CD14-positive monocyte (primary cell): ENCODE measurements at regions not wholly inside any gene's neighbourhood (a gene's known extent, or its start where the extent isn't known, plus 50 kb on each side); places are given as distances from the start of the nearest gene placed in this dataset.

Source experiments
- DNase-seq, 3 donors: peaks; one replicate each; pipeline ENCODE4 v3.0.0-alpha.2; 2011 to 2022
- H2AFZ ChIP-seq: 2 replicates; pipeline ENCODE4 v1.6.0; 2012; ENCODE audit warnings: mild to moderate bottlenecking, low read depth, low read length, inconsistent platforms; ENCODE audit not compliant: insufficient read depth, poor library complexity, severe bottlenecking
- H3K27ac ChIP-seq, 2 donors: 1 replicate in 1 of 2; 2 replicates in 1 of 2; pipeline ENCODE4 v1.5.1; 2012 to 2013; ENCODE audit warnings: low read length in 2 of 2, control low read depth in 1 of 2, inconsistent platforms in 1 of 2, low read depth in 1 of 2, mild to moderate bottlenecking in 1 of 2
- H3K27me3 ChIP-seq, 2 donors: one replicate each; pipeline versions ENCODE4 v1.6.0 to v1.6.1; 2011 to 2013; ENCODE audit warnings: low read length in 2 of 2; ENCODE audit not compliant: control insufficient read depth in 2 of 2, insufficient read depth in 2 of 2
- H3K36me3 ChIP-seq, 2 donors: replicated peaks in 1 of 2; 1 replicate in 1 of 2; 2 replicates in 1 of 2; pipeline versions ENCODE4 v1.5.1 to v1.6.1; 2012 to 2013; ENCODE audit warnings: low read length in 2 of 2, control low read depth in 1 of 2, inconsistent platforms in 1 of 2, mild to moderate bottlenecking in 1 of 2; ENCODE audit not compliant: insufficient read depth in 2 of 2, control insufficient read depth in 1 of 2
- H3K4me1 ChIP-seq, 2 donors: 1 replicate in 1 of 2; 2 replicates in 1 of 2; pipeline versions ENCODE4 v1.5.1 to v1.6.1; 2012 to 2013; ENCODE audit warnings: low read length in 2 of 2, control low read depth in 1 of 2, inconsistent platforms in 1 of 2, mild to moderate bottlenecking in 1 of 2, moderate library complexity in 1 of 2; ENCODE audit not compliant: insufficient read depth in 2 of 2, control insufficient read depth in 1 of 2
- H3K4me2 ChIP-seq: replicated peaks from 2 replicates; pipeline ENCODE3; 2012; ENCODE audit warnings: low read length, moderate library complexity, mild to moderate bottlenecking; ENCODE audit not compliant: poor library complexity, severe bottlenecking; ENCODE audit errors: extremely low read depth
- H3K4me3 ChIP-seq, 3 experiments: fragments of 200-600 bp in 1 of 3; sonication (generic) in 1 of 3; replicated peaks in 1 of 3; 1 replicate in 2 of 3; 2 replicates in 1 of 3; pipeline ENCODE4 v1.5.1; 2011 to 2013; ENCODE audit warnings: low read length in 3 of 3, mild to moderate bottlenecking in 3 of 3, control low read depth in 2 of 3, low read depth in 2 of 3, inconsistent platforms in 1 of 3, moderate library complexity in 1 of 3
- H3K79me2 ChIP-seq: 2 replicates; pipeline ENCODE4 v1.6.0; 2012; ENCODE audit warnings: mild to moderate bottlenecking, control low read depth, inconsistent platforms, low read length, moderate library complexity; ENCODE audit not compliant: insufficient read depth
- H3K9ac ChIP-seq: 2 replicates; pipeline ENCODE4 v1.6.0; 2017; ENCODE audit warnings: low read length, mild to moderate bottlenecking; ENCODE audit not compliant: insufficient read depth, poor library complexity, severe bottlenecking
- H3K9me3 ChIP-seq, 2 donors: replicated peaks in 1 of 2; 1 replicate in 1 of 2; 2 replicates in 1 of 2; pipeline versions ENCODE4 v1.5.1 to v1.6.1; 2012 to 2013; ENCODE audit warnings: low read length in 2 of 2, control low read depth in 1 of 2; ENCODE audit not compliant: control insufficient read depth in 1 of 2, insufficient read depth in 1 of 2
- H4K20me1 ChIP-seq: 2 replicates; pipeline ENCODE4 v1.6.0; 2012; ENCODE audit warnings: mild to moderate bottlenecking, low read length, control low read depth, moderate library complexity; ENCODE audit not compliant: insufficient read depth
- H3K27ac Mint-ChIP-seq, 7 donors: one replicate each; pipeline ENCODE4 v1.8.0; 2020; ENCODE audit warnings: mild to moderate bottlenecking in 7 of 7, mixed read lengths in 7 of 7, moderate library complexity in 6 of 7, inconsistent platforms in 2 of 7
- H3K27me3 Mint-ChIP-seq, 3 donors: one replicate each; pipeline ENCODE4 v1.8.0; 2021 to 2022; ENCODE audit warnings: low read depth in 3 of 3, mild to moderate bottlenecking in 3 of 3, mixed read lengths in 3 of 3, moderate library complexity in 3 of 3, inconsistent platforms in 1 of 3
- H3K36me3 Mint-ChIP-seq, 2 donors: one replicate each; pipeline ENCODE4 v1.8.0; 2020; ENCODE audit warnings: mixed read lengths in 2 of 2, inconsistent platforms in 1 of 2, mild to moderate bottlenecking in 1 of 2
- H3K4me1 Mint-ChIP-seq: one replicate; pipeline ENCODE4 v1.8.0; 2020; ENCODE audit warnings: mild to moderate bottlenecking, mixed read lengths
- H3K4me3 Mint-ChIP-seq, 2 donors: one replicate each; pipeline ENCODE4 v1.8.0; 2020; ENCODE audit warnings: mild to moderate bottlenecking in 2 of 2, mixed read lengths in 2 of 2, moderate library complexity in 1 of 2
- H3K9me3 Mint-ChIP-seq, 7 donors: one replicate each; pipeline ENCODE4 v1.8.0; 2020 to 2022; ENCODE audit warnings: mixed read lengths in 7 of 7, mild to moderate bottlenecking in 6 of 7, moderate library complexity in 6 of 7, inconsistent platforms in 2 of 7
- WGBS: methylation state at CpG from one replicate; pipeline ENCODE4 v1.1.5; 2013; ENCODE audit warnings: missing lambda C conversion rate; ENCODE audit not compliant: insufficient coverage; 5-methylcytosine and 5-hydroxymethylcytosine counted together
- intact Hi-C, 2 donors: fragments of 100-400 bp; cut with micrococcal nuclease; formaldehyde crosslinking; loops; one replicate each; pipeline versions ENCODE4 v1.15.0 to v1.15.1; 2023
- TF ChIP-seq, protein P1 (sequence below): fragments of 200-600 bp; IDR thresholded peaks from one replicate; pipeline ENCODE4 v1.8.0; 2022; ENCODE audit warnings: antibody characterized with exemption, mild to moderate bottlenecking

DNA sequence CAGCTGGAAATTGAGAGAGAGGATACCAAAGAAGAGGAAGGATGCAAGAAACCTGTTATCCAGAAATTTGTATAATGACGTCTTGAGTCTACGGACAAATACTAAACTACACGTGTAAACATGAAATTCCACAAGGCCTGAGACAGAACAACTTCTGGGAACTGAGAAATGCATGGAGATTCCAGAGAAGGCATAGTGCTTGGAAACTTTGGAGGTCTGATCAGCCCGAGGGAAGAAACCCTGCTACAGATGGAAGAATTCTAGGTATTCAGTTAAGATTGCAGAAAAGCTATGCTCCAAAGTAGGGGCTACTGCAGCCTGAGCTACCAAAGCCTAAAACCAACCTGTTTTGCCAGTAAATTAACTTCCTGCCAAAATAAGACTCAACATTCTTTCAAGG lies 120.4 kb downstream of the PDCL3 start:
- Histone ChIP-seq H3K9ac (no peak overlapping the region), H3K4me3 (no peak overlapping the region), H3K36me3 (no peaks in the 10 kb centered on the region), H4K20me1 (no peaks in the 10 kb centered on the region), H3K4me2 (no peak overlapping the region), H3K9me3 (peaks cover 6 to 7% of the 10 kb centered on the region in 2 donors), H3K27me3 (no peaks in the 10 kb centered on the region), H3K79me2 (no peaks in the 10 kb centered on the region), H3K27ac (no peak overlapping the region), H2AFZ (no peak overlapping the region), H3K4me1 (no peaks in the 10 kb centered on the region)
- Mint-ChIP-seq H3K4me1 (no peaks in the 10 kb centered on the region), H3K4me3 (no peak overlapping the region), H3K9me3 (peaks cover 0 to 18% (median 8%) of the 10 kb centered on the region in 7 donors), H3K27me3 (peaks cover 0 to 4% (median 1%) of the 10 kb centered on the region in 3 donors), H3K36me3 (no peaks in the 10 kb centered on the region), H3K27ac (no peak overlapping the region)
- intact Hi-C loops: no loop called here
- TF ChIP-seq, protein P1, sequence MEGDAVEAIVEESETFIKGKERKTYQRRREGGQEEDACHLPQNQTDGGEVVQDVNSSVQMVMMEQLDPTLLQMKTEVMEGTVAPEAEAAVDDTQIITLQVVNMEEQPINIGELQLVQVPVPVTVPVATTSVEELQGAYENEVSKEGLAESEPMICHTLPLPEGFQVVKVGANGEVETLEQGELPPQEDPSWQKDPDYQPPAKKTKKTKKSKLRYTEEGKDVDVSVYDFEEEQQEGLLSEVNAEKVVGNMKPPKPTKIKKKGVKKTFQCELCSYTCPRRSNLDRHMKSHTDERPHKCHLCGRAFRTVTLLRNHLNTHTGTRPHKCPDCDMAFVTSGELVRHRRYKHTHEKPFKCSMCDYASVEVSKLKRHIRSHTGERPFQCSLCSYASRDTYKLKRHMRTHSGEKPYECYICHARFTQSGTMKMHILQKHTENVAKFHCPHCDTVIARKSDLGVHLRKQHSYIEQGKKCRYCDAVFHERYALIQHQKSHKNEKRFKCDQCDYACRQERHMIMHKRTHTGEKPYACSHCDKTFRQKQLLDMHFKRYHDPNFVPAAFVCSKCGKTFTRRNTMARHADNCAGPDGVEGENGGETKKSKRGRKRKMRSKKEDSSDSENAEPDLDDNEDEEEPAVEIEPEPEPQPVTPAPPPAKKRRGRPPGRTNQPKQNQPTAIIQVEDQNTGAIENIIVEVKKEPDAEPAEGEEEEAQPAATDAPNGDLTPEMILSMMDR: no peak
- WGBS: 100% methylated on average over 4 of the region's 4 CpGs
- DNase-seq: no peak

GRCh38 chr2:100691846-100692245 lies 128.1 kb upstream of the NPAS2 start:
- peaks cover 4 to 10% (median 6%) of the 10 kb centered on the region in 3 donors for H3K27me3 Mint-ChIP-seq
- no peaks in the 10 kb centered on the region for H4K20me1 ChIP-seq
- no peak overlapping the region for H2AFZ ChIP-seq
- no peaks in the 10 kb centered on the region for H3K36me3 ChIP-seq
- H3K4me3 Mint-ChIP-seq: no peak overlapping the region
- H3K36me3 Mint-ChIP-seq: no peaks in the 10 kb centered on the region
- intact Hi-C loops: no loop called here
- no peak overlapping the region for H3K4me3 ChIP-seq
- no peaks in the 10 kb centered on the region for H3K79me2 ChIP-seq
- H3K9me3 ChIP-seq: peaks cover 6 to 11% of the 10 kb centered on the region in 2 donors
- TF ChIP-seq, protein P1: no peak
- no peak overlapping the region for H3K9ac ChIP-seq
- no peaks in the 10 kb centered on the region for H3K4me1 Mint-ChIP-seq
- no peaks in the 10 kb centered on the region for H3K27me3 ChIP-seq
- no peak for DNase-seq
- no peak overlapping the region for H3K27ac ChIP-seq
- peaks cover 5 to 21% (median 10%) of the 10 kb centered on the region in 7 donors for H3K9me3 Mint-ChIP-seq
- H3K4me2 ChIP-seq: no peak overlapping the region
- WGBS: 87% methylated on average over 3 of the region's 3 CpGs
- no peak overlapping the region for H3K27ac Mint-ChIP-seq
- no peaks in the 10 kb centered on the region for H3K4me1 ChIP-seq
